ENCODE measurements at regions not wholly inside any gene's neighbourhood (a gene's known extent, or its start where the extent isn't known, plus 50 kb on each side); places are given as distances from the start of the nearest gene placed in this dataset.

DNA sequence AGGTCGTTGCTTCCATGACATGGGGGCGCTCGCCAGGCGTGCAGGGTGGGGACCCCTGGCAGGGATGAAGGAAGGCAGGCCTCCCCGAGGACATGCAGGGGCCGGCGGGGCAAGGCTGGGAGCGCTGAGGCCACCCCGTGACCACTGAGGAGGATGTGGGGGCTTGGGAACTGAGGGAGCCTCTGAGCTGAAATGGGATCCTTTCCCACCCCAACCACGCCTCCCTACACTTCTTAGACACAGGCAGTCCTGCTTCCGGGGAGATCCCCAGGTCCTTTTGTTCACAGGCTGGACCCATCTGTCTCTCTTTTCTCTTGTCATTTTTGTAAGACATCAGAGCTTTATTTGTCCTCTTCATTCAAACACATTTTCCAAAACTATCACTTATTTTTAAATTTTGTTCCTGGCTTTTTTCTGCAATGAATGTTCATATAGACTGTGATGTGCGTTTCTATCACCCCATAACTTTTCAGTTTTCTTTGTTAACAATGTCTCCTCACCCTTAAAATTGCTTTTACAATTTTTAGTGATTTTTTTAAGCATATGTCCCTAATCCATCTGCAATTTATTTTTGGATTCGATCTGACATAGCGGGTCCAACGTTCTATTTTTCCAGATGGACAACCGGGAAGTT lies 156.7 kb upstream of the BACE2 start:
- ChIA-PET POLR2A (ENCODE audit: unreplicated experiment) (no interaction called here), CTCF (no interaction called here)

DNA sequence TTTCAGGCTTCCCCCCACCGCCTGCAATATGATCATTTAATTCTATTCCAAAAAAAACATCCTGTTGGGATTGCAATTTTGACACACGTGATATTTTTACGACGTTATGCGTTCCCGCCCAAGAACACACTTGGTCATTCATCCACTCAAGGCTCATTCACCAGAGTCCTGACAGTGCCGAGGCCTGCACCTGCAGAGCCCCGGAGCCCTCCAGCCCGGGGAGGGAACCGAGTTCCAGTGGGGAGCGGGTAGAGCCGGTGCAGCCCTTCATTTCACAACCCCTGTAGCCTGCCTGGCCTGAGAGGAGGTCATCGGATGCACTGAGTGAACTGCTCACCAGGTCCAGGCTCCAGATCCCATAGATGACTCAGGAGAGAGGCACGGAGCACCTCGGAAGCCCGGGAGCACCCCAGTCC lies 156.0 kb upstream of the BACE2 start:
- Histone ChIP-seq H3K27ac (ENCODE audit: low read length) (no peak overlapping the region), H3K9me3 (ENCODE audit: low read length) (no peaks in the 10 kb centered on the region), H3F3A (ENCODE audit: low read length, unreplicated experiment) (no peaks in the 10 kb centered on the region), H3K79me2 (ENCODE audit: low read length) (no peaks in the 10 kb centered on the region), H3K4me3 (ENCODE audit: low read length) (no peak overlapping the region), H3K36me3 (ENCODE audit: low read depth, low read length) (no peaks in the 10 kb centered on the region), H3K4me1 (ENCODE audit: insufficient read depth, low read length) (no peaks in the 10 kb centered on the region), H2AFZ (ENCODE audit: low read length) (no peak overlapping the region), H3K9me2 (replicated peaks; ENCODE audit: low read length) (no peaks in the 10 kb centered on the region), H3K4me2 (ENCODE audit: low read length) (no peak overlapping the region), H3K27me3 (ENCODE audit: low read length) (no peaks in the 10 kb centered on the region), H3K9ac (ENCODE audit: low read length) (no peak overlapping the region), H4K20me1 (ENCODE audit: low read length) (no peaks in the 10 kb centered on the region)
- ATAC-seq (no peak), DNase-seq (no peak)
- POLR2A ChIA-PET (ENCODE audit: unreplicated experiment) = no interaction called here
- CTCF ChIA-PET = no interaction called here
- TF ChIP-seq, protein P1, sequence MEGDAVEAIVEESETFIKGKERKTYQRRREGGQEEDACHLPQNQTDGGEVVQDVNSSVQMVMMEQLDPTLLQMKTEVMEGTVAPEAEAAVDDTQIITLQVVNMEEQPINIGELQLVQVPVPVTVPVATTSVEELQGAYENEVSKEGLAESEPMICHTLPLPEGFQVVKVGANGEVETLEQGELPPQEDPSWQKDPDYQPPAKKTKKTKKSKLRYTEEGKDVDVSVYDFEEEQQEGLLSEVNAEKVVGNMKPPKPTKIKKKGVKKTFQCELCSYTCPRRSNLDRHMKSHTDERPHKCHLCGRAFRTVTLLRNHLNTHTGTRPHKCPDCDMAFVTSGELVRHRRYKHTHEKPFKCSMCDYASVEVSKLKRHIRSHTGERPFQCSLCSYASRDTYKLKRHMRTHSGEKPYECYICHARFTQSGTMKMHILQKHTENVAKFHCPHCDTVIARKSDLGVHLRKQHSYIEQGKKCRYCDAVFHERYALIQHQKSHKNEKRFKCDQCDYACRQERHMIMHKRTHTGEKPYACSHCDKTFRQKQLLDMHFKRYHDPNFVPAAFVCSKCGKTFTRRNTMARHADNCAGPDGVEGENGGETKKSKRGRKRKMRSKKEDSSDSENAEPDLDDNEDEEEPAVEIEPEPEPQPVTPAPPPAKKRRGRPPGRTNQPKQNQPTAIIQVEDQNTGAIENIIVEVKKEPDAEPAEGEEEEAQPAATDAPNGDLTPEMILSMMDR (conservative IDR thresholded peaks at IDR 0.05; ENCODE audit: low read depth, low read length) = no peak
- TF ChIP-seq EZH2phosphoT487 (IDR thresholded peaks at IDR 0.05; ENCODE audit: borderline replicate concordance, low read length) (no peak), EZH2 (IDR thresholded peaks at IDR 0.05; ENCODE audit: low read length, unreplicated experiment) (no peak)
- intact Hi-C loops (cut with micrococcal nuclease) = no loop called here
- no TSS peak for BruUV-seq (replicated peaks)

More for the DNA sequence above, 156.7 kb upstream of the BACE2 start:
- intact Hi-C loops (cut with micrococcal nuclease) = no loop called here
- TF ChIP-seq, protein P1 (conservative IDR thresholded peaks at IDR 0.05; ENCODE audit: low read depth, low read length) = no peak
- TF ChIP-seq EZH2 (IDR thresholded peaks at IDR 0.05; ENCODE audit: low read length, unreplicated experiment) (no peak), EZH2phosphoT487 (IDR thresholded peaks at IDR 0.05; ENCODE audit: borderline replicate concordance, low read length) (no peak)
- DNase-seq (no peak), ATAC-seq (no peak)
- no TSS peak for BruUV-seq (replicated peaks)
- H3K4me2 ChIP-seq (ENCODE audit: low read length) = no peak overlapping the region
- H4K20me1 ChIP-seq (ENCODE audit: low read length) = no peaks in the 10 kb centered on the region
- H3K9ac ChIP-seq (ENCODE audit: low read length) = no peak overlapping the region
- H3K79me2 ChIP-seq (ENCODE audit: low read length) = no peaks in the 10 kb centered on the region
- H3K9me3 ChIP-seq (ENCODE audit: low read length) = no peaks in the 10 kb centered on the region
- H3K27me3 ChIP-seq (ENCODE audit: low read length) = no peaks in the 10 kb centered on the region
- H3K9me2 ChIP-seq (replicated peaks; ENCODE audit: low read length) = no peaks in the 10 kb centered on the region
- H2AFZ ChIP-seq (ENCODE audit: low read length) = no peak overlapping the region
- no peaks in the 10 kb centered on the region for H3K4me1 ChIP-seq (ENCODE audit: insufficient read depth, low read length)
- no peak overlapping the region for H3K4me3 ChIP-seq (ENCODE audit: low read length)
- H3F3A ChIP-seq (ENCODE audit: low read length, unreplicated experiment) = no peaks in the 10 kb centered on the region
- no peak overlapping the region for H3K27ac ChIP-seq (ENCODE audit: low read length)
- no peaks in the 10 kb centered on the region for H3K36me3 ChIP-seq (ENCODE audit: low read depth, low read length)

DNA sequence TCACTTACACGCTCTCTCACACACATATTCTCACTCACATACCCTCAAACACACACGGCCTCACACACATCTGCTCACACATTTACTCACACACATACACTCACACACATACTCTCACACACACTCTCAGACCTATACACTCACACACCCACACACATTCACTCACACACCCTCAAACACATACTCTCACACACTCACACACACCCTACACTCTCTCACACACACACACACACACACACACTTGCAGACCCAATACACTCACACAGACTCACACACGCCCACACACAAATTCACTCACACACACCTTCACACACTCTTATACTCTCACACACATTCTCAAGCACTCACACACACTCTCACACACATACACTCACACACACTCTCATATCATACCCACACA lies 155.5 kb upstream of the BACE2 start:
- intact Hi-C loops (cut with micrococcal nuclease) = no loop called here
- Histone ChIP-seq H3K79me2 (ENCODE audit: low read length) (no peaks in the 10 kb centered on the region), H3K9ac (ENCODE audit: low read length) (no peak overlapping the region), H3K4me2 (ENCODE audit: low read length) (no peak overlapping the region), H3K9me2 (replicated peaks; ENCODE audit: low read length) (no peaks in the 10 kb centered on the region), H3K36me3 (ENCODE audit: low read depth, low read length) (no peaks in the 10 kb centered on the region), H3K9me3 (ENCODE audit: low read length) (no peaks in the 10 kb centered on the region), H3K27me3 (ENCODE audit: low read length) (no peaks in the 10 kb centered on the region), H3K4me3 (ENCODE audit: low read length) (no peak overlapping the region), H2AFZ (ENCODE audit: low read length) (no peak overlapping the region), H3K27ac (ENCODE audit: low read length) (no peak overlapping the region), H4K20me1 (ENCODE audit: low read length) (no peaks in the 10 kb centered on the region), H3K4me1 (ENCODE audit: insufficient read depth, low read length) (no peaks in the 10 kb centered on the region), H3F3A (ENCODE audit: low read length, unreplicated experiment) (no peaks in the 10 kb centered on the region)
- BruUV-seq (replicated peaks) = no TSS peak
- ATAC-seq (no peak), DNase-seq (no peak)
- ChIA-PET CTCF (no interaction called here), POLR2A (ENCODE audit: unreplicated experiment) (no interaction called here)
- TF ChIP-seq, protein P1 (conservative IDR thresholded peaks at IDR 0.05; ENCODE audit: low read depth, low read length) = no peak
- TF ChIP-seq EZH2 (IDR thresholded peaks at IDR 0.05; ENCODE audit: low read length, unreplicated experiment) = no peak
- no peak for TF ChIP-seq EZH2phosphoT487 (IDR thresholded peaks at IDR 0.05; ENCODE audit: borderline replicate concordance, low read length)

Data from PC-3 (cell line).